Endothelial cell of umbilical vein (primary cell): ENCODE measurements at regions not wholly inside any gene's neighbourhood (a gene's known extent, or its start where the extent isn't known, plus 50 kb on each side); places are given as distances from the start of the nearest gene placed in this dataset.

Source experiments
- BruUV-seq: library from RNA; stranded (reverse); fragments of 400-500 nt; replicated peaks from 2 replicates; lab custom pipeline; 2021; lab: Mats Ljungman, UMichigan
- CTCF ChIA-PET: fragments of 300-600, 350-600 bp; sonication (Branson Sonifier 250); formaldehyde crosslinking; loops from one replicate; lab custom pipeline; 2021; ENCODE audit warnings: antibody characterized with exemption, inconsistent platforms; lab: Charles Lee
- POLR2A ChIA-PET: fragments of 300-600, 350-600 bp; sonication (Branson Sonifier 250); formaldehyde crosslinking; loops from one replicate; lab custom pipeline; 2021; ENCODE audit warnings: antibody characterized with exemption, inconsistent platforms; lab: Charles Lee
- DNase-seq: peaks from one replicate; pipeline ENCODE4 v3.0.0-alpha.2; 2011; ENCODE audit warnings: low read depth, low spot score
- FAIRE-seq: peaks from 2 replicates; lab custom pipeline; 2011; peaks lifted over from hg19 to GRCh38; lab: Jason Lieb, UNC
- H2AFZ ChIP-seq: 2 replicates; pipeline ENCODE4 v1.6.0; 2012; ENCODE audit warnings: low read depth, low read length, control low read depth, inconsistent platforms
- H3K27ac ChIP-seq: 2 replicates; pipeline ENCODE4 v1.5.1; 2011; ENCODE audit warnings: low read depth, mild to moderate bottlenecking, control low read depth, low read length, moderate library complexity; ENCODE audit not compliant: insufficient read depth
- H3K27me3 ChIP-seq, 2 experiments: 2 replicates each; pipeline versions ENCODE4 v1.6.0 to v1.6.1; 2011; ENCODE audit warnings: low read length in 2 of 2, mixed read lengths in 1 of 2; ENCODE audit not compliant: control insufficient read depth in 2 of 2, insufficient read depth in 2 of 2
- H3K36me3 ChIP-seq, 2 experiments: 2 replicates in 1 of 2; 3 replicates in 1 of 2; pipeline ENCODE4 v1.5.1; 2011; ENCODE audit warnings: low read length in 2 of 2, mild to moderate bottlenecking in 1 of 2, moderate library complexity in 1 of 2; ENCODE audit not compliant: control insufficient read depth in 2 of 2, insufficient read depth in 2 of 2; ENCODE audit errors: extremely low read depth in 1 of 2
- H3K4me1 ChIP-seq: 3 replicates; pipeline ENCODE4 v1.5.1; 2011; ENCODE audit warnings: mild to moderate bottlenecking, low read length; ENCODE audit not compliant: control insufficient read depth, insufficient read depth; ENCODE audit errors: extremely low read depth
- H3K4me2 ChIP-seq: 2 replicates; pipeline ENCODE4 v1.6.1; 2011; ENCODE audit warnings: low read length, control low read depth, mixed read lengths; ENCODE audit not compliant: insufficient read depth
- H3K4me3 ChIP-seq, 3 experiments: fragments of 200-600 bp in 1 of 3; sonication (generic), shearing (Covaris generic) in 1 of 3; replicated peaks in 1 of 3; 2 replicates each; pipeline ENCODE4 v1.5.1; 2011 to 2016; ENCODE audit warnings: control low read depth in 3 of 3, low read length in 3 of 3, mild to moderate bottlenecking in 2 of 3, inconsistent platforms in 1 of 3, low read depth in 1 of 3, moderate library complexity in 1 of 3; ENCODE audit not compliant: insufficient read depth in 1 of 3
- H3K79me2 ChIP-seq: 2 replicates; pipeline ENCODE4 v1.6.0; 2012; ENCODE audit warnings: low read length, inconsistent platforms; ENCODE audit not compliant: control insufficient read depth, insufficient read depth
- H3K9ac ChIP-seq: replicated peaks from 2 replicates; pipeline ENCODE3; 2011; ENCODE audit warnings: low read length, control low read depth; ENCODE audit not compliant: insufficient read depth; ENCODE audit errors: extremely low read depth
- H3K9me1 ChIP-seq: replicated peaks from 3 replicates; pipeline ENCODE4 v1.6.0; 2011; ENCODE audit warnings: mild to moderate bottlenecking, low read length; ENCODE audit not compliant: control insufficient read depth, insufficient read depth; ENCODE audit errors: extremely low read depth
- H3K9me3 ChIP-seq: replicated peaks from 2 replicates; pipeline ENCODE4 v1.5.1; 2012; ENCODE audit warnings: low read length, inconsistent platforms; ENCODE audit not compliant: control insufficient read depth, insufficient read depth
- H4K20me1 ChIP-seq: replicated peaks from 2 replicates; pipeline ENCODE3; 2011; ENCODE audit warnings: mild to moderate bottlenecking, low read length; ENCODE audit not compliant: control insufficient read depth, insufficient read depth; ENCODE audit errors: extremely low read depth
- CTCF ChIP-seq, 2 donors: IDR thresholded peaks; 1 replicate in 1 of 2; 2 replicates in 1 of 2; pipeline ENCODE4 v1.5.1; 2011; ENCODE audit warnings: low read length in 2 of 2, mild to moderate bottlenecking in 2 of 2, moderate library complexity in 2 of 2, control low read depth in 1 of 2, inconsistent platforms in 1 of 2, low read depth in 1 of 2; ENCODE audit not compliant: insufficient read depth in 1 of 2; ENCODE audit errors: extremely low read depth in 1 of 2
- EZH2 ChIP-seq: IDR thresholded peaks from 2 replicates; pipeline ENCODE4 v1.6.1; 2012; ENCODE audit warnings: borderline replicate concordance, low read depth, mild to moderate bottlenecking, moderate library complexity, low read length, inconsistent platforms; ENCODE audit not compliant: severe bottlenecking
- FOS ChIP-seq: IDR thresholded peaks from 2 replicates; pipeline ENCODE4 v1.6.1; 2011; ENCODE audit warnings: mild to moderate bottlenecking, low read length, moderate library complexity, borderline replicate concordance; ENCODE audit not compliant: insufficient read depth
- GATA2 ChIP-seq: IDR thresholded peaks from 2 replicates; pipeline ENCODE4 v1.7.0; 2011; ENCODE audit warnings: low read depth, mild to moderate bottlenecking, moderate library complexity, mixed read lengths, low read length; ENCODE audit not compliant: insufficient read length, insufficient read depth
- JUN ChIP-seq: IDR thresholded peaks from 2 replicates; pipeline ENCODE4 v1.6.1; 2011; ENCODE audit warnings: borderline replicate concordance, low read depth; ENCODE audit not compliant: insufficient read length, insufficient read depth
- MAX ChIP-seq: IDR thresholded peaks from 2 replicates; pipeline ENCODE4 v1.6.1; 2011; ENCODE audit not compliant: insufficient read depth, insufficient read length
- MYC ChIP-seq: IDR thresholded peaks from one replicate; pipeline ENCODE4 v1.6.1; 2011; ENCODE audit warnings: mild to moderate bottlenecking, low read depth, low read length
- POLR2A ChIP-seq: IDR thresholded peaks from 2 replicates; pipeline ENCODE4 v1.6.1; 2012; ENCODE audit warnings: low read depth, mild to moderate bottlenecking, control low read depth, low read length
- POLR2AphosphoS5 ChIP-seq: IDR thresholded peaks from 2 replicates; pipeline ENCODE4 v1.6.1; 2012; ENCODE audit warnings: low read depth, mild to moderate bottlenecking, control low read depth, low read length, moderate library complexity; ENCODE audit not compliant: insufficient read depth
- dilution Hi-C: fragments of 300-500 bp; cut with MboI; formaldehyde crosslinking; loops from one replicate; pipeline ENCODE4 v1.15.0; 2019; ENCODE audit warnings: low sequenced_read_pairs; ENCODE audit not compliant: extremely low pct_ligation_motif_present
- intact Hi-C: fragments of 100-400 bp; cut with micrococcal nuclease; formaldehyde crosslinking; loops from one replicate; pipeline ENCODE4 v1.10.0; 2022

- H3K27me3 ChIP-seq = no peaks in the 10 kb centered on the region
- ChIA-PET CTCF (interaction anchor here (0.9 kb wide), 1 partner anchor 63 kb away, joined by 3 read pairs; no protein-coding TSS in a partner anchor), POLR2A (no interaction called here)
- intact Hi-C loops (no loop called here), dilution Hi-C loops (no loop called here)
- FAIRE-seq (no peak), DNase-seq (no peak)
- no peaks in the 10 kb centered on the region for H3K36me3 ChIP-seq
- H3K27ac ChIP-seq = no peak overlapping the region
- H3K4me3 ChIP-seq = no peak overlapping the region
- no peak overlapping the region for H2AFZ ChIP-seq
- no peaks in the 10 kb centered on the region for H3K79me2 ChIP-seq
- H4K20me1 ChIP-seq = no peaks in the 10 kb centered on the region
- H3K4me1 ChIP-seq = no peaks in the 10 kb centered on the region
- TF ChIP-seq JUN = no peak
- no peak for TF ChIP-seq POLR2A
- no peak for TF ChIP-seq MYC
- TF ChIP-seq GATA2 = no peak
- TF ChIP-seq CTCF (IDR thresholded peaks at IDR 0.05; ENCODE audit: extremely low read depth in 1 of 2, insufficient read depth in 1 of 2, low read depth in 1 of 2, low read length in 2 of 2) = no peak
- no peak for TF ChIP-seq POLR2AphosphoS5
- no peak for TF ChIP-seq EZH2
- TF ChIP-seq MAX = no peak
- TF ChIP-seq FOS = no peak
- no peak overlapping the region for H3K4me2 ChIP-seq
- no TSS peak for BruUV-seq
- no peaks in the 10 kb centered on the region for H3K9me3 ChIP-seq
- no peaks in the 10 kb centered on the region for H3K9me1 ChIP-seq
- H3K9ac ChIP-seq = no peak overlapping the region
These were observed 266.3 kb upstream of the CCDC196 start for GRCh38 chr14:66219886-66220285.
